IMR-90 (cell line): ENCODE measurements at regions not wholly inside any gene's neighbourhood (a gene's known extent, or its start where the extent isn't known, plus 50 kb on each side); places are given as distances from the start of the nearest gene placed in this dataset.

Experiments used
- MAZ ChIP-seq: IDR thresholded peaks from 2 replicates; pipeline ENCODE4 v1.6.1; 2012; ENCODE audit warnings: low read depth, mild to moderate bottlenecking, low read length, improper control_type of control experiment, moderate library complexity, borderline replicate concordance
- MXI1 ChIP-seq: IDR thresholded peaks from 2 replicates; pipeline ENCODE4 v1.6.1; 2012; ENCODE audit warnings: low read depth, mild to moderate bottlenecking, low read length, moderate library complexity, borderline replicate concordance
- NFE2L2 ChIP-seq: fragments of 150-350 bp; IDR thresholded peaks from 2 replicates; pipeline ENCODE4 v1.6.1; 2016; ENCODE audit warnings: low read depth, mild to moderate bottlenecking, low read length
- POLR2A ChIP-seq: IDR thresholded peaks from 2 replicates; pipeline ENCODE4 v1.6.1; 2012; ENCODE audit warnings: mild to moderate bottlenecking, low read depth, low read length
- RAD21 ChIP-seq: IDR thresholded peaks from 2 replicates; pipeline ENCODE4 v1.6.1; 2012; ENCODE audit warnings: low read length, improper control_type of control experiment
- TF ChIP-seq, protein P1 (sequence below): conservative IDR thresholded peaks from 2 replicates; pipeline ENCODE4 v1.5.1; 2012; ENCODE audit warnings: mild to moderate bottlenecking, low read depth, low read length, improper control_type of control experiment

DNA sequence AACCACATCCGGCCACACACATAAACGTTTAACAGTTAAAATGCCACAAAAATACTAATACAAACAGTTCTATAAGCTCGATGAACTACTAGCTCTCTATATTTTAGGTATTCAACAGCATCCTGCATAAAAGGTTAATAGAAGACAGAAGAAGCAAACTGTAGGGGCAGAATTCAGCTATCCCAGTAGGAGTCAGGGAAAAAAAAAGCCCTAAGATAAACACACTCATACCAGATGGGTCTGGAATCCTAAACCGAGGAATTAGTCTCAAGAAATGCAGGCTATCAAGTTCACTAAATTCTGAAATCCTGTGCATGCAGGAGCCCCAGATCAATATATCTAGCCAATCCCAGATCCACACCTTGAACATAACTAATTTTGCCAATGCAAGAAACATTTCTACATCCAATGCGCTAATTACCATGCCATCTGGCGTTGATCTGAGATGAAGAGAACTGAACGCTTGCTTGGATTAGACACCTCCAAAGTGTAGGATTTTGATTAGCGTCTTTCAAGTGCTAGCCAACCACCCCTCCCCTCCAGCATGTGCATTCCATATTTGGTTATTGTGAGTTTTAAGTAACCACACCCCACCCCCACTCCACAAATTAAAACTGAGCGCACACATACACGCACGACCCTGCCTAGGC lies 512.2 kb upstream of the INTU start:
- TF ChIP-seq, protein P1, sequence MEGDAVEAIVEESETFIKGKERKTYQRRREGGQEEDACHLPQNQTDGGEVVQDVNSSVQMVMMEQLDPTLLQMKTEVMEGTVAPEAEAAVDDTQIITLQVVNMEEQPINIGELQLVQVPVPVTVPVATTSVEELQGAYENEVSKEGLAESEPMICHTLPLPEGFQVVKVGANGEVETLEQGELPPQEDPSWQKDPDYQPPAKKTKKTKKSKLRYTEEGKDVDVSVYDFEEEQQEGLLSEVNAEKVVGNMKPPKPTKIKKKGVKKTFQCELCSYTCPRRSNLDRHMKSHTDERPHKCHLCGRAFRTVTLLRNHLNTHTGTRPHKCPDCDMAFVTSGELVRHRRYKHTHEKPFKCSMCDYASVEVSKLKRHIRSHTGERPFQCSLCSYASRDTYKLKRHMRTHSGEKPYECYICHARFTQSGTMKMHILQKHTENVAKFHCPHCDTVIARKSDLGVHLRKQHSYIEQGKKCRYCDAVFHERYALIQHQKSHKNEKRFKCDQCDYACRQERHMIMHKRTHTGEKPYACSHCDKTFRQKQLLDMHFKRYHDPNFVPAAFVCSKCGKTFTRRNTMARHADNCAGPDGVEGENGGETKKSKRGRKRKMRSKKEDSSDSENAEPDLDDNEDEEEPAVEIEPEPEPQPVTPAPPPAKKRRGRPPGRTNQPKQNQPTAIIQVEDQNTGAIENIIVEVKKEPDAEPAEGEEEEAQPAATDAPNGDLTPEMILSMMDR: no peak
- TF ChIP-seq POLR2A (no peak), NFE2L2 (no peak), MXI1 (no peak), RAD21 (no peak), MAZ (no peak)
